ENCODE measurements at regions not wholly inside any gene's neighbourhood (a gene's known extent, or its start where the extent isn't known, plus 50 kb on each side); places are given as distances from the start of the nearest gene placed in this dataset.

DNA sequence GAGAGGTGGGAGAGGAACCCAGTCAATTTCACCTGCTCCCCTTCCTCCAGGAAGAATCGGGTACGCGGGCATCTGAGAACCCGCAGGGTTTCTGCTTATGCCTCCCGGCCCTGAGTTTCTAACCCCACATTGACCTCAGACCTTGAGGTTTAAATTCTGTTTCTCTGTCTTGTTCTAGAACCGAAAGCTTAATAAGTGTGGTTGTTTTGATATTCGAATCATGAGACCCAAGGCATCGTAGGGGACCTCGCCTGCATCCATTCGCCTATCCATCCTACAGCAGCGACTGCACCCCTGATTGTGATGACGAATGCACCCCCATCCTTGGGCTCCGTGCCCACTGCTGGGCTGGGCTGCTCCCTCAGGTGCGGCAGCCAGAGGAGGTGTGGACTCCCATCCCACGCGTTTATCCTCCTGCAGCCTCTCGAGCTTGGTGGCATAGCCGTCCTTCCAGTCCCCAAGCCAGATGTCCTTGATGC is 80.8 kb upstream of the IER5L start:
- no peaks in the 10 kb centered on the region for H3K4me1 ChIP-seq
- no peak overlapping the region for H3K9ac ChIP-seq (ENCODE audit: low read depth in 2 of 2, low read length in 2 of 2)
- H3K4me3 ChIP-seq: peak overlapping the region; percentile 8
- H3K9me3 ChIP-seq: no peaks in the 10 kb centered on the region
- H3K27ac ChIP-seq: no peak overlapping the region
- TF ChIP-seq, protein P1, sequence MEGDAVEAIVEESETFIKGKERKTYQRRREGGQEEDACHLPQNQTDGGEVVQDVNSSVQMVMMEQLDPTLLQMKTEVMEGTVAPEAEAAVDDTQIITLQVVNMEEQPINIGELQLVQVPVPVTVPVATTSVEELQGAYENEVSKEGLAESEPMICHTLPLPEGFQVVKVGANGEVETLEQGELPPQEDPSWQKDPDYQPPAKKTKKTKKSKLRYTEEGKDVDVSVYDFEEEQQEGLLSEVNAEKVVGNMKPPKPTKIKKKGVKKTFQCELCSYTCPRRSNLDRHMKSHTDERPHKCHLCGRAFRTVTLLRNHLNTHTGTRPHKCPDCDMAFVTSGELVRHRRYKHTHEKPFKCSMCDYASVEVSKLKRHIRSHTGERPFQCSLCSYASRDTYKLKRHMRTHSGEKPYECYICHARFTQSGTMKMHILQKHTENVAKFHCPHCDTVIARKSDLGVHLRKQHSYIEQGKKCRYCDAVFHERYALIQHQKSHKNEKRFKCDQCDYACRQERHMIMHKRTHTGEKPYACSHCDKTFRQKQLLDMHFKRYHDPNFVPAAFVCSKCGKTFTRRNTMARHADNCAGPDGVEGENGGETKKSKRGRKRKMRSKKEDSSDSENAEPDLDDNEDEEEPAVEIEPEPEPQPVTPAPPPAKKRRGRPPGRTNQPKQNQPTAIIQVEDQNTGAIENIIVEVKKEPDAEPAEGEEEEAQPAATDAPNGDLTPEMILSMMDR (IDR thresholded peaks at IDR 0.05): no peak
- DNase-seq: no peak
- no peaks in the 10 kb centered on the region for H3K36me3 ChIP-seq
- peaks cover 6% of the 10 kb centered on the region for H3K27me3 ChIP-seq
- intact Hi-C loops (cut with DNase I): no loop called here

DNA sequence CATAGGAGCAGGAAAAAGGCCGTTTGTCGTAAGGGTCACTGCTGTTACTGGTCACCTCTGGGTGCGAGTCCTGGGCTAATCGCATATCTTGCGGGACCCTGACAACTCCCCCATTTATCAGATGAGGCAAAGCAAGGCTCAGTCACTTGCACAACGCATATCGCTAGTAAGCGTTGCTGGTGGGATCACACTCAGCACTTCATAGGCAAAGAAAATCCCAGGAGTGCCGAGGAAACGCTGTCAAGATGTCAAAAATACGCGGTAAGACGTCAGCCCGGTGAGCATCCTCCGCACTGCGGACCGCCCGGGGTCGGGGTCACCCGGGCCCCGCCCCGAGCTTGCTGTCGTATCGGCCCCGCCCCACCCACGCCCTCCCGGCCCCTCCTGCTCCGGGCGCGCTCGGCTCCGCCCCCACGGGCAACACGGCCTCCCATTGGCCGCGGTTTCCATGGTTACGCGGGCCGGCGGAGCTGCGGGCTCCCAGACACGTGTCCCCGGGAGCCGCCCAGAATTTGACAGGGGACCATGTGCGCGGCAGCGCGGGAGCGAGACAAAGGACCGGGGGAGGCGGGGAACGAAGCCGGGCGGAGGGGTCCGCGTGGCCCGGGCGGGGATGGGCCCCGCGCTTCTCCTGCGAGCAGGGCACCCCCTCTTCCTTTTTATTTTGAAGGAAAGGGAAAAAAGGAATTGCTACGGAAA is 80.2 kb upstream of the IER5L start:
- peak overlapping the region; percentile 8 for H3K4me3 ChIP-seq
- H3K36me3 ChIP-seq: no peaks in the 10 kb centered on the region
- TF ChIP-seq, protein P1 (IDR thresholded peaks at IDR 0.05): no peak
- no peaks in the 10 kb centered on the region for H3K4me1 ChIP-seq
- peaks cover 6% of the 10 kb centered on the region for H3K27me3 ChIP-seq
- DNase-seq: peak; percentile 83
- H3K27ac ChIP-seq: no peak overlapping the region
- H3K9me3 ChIP-seq: no peaks in the 10 kb centered on the region
- no peak overlapping the region for H3K9ac ChIP-seq (ENCODE audit: low read depth in 2 of 2, low read length in 2 of 2)
- intact Hi-C loops (cut with DNase I): no loop called here

DNA sequence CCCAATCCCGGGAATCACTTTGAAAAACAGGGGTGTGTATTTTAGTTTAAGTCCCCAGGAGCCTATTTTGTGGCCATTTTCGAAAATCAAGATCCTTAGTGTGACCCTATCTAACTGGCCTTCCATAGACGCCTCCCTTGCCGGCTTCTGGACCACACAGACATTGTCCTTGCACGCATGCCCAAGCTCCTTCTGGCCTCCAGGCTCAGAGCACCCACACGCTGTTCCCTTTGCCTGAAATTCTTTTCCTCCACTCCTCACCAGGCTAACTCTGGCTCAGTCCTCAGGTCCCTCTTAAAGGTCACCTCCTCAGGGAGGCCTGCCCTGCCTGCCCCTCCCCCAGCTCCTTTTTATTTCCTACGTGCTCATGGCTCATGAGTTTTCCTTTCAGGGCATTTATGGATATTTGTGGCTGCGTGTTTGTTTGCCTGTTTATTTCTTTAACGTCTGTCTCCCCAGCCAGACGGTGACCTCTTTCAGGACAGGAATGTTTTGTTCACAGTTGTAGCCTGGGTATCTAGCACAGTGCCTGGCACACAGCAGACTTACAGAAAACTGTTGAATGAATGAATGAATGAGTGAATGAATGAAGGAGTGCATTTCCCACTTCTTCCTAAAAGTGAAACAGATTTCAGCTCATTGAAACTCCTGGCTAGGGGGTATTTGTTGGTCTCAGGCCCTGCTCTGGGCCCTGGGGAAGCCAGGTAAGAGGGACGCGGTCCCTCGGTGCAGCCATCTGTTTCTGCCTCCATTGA is 79.1 kb upstream of the IER5L start:
- TF ChIP-seq, protein P1 (IDR thresholded peaks at IDR 0.05): no peak
- Histone ChIP-seq H3K27me3 (peaks cover 6% of the 10 kb centered on the region), H3K36me3 (no peaks in the 10 kb centered on the region), H3K9me3 (no peaks in the 10 kb centered on the region), H3K4me1 (no peaks in the 10 kb centered on the region), H3K4me3 (no peak overlapping the region), H3K9ac (ENCODE audit: low read depth in 2 of 2, low read length in 2 of 2) (no peak overlapping the region), H3K27ac (no peak overlapping the region)
- DNase-seq: no peak
- intact Hi-C loops (cut with DNase I): no loop called here

DNA sequence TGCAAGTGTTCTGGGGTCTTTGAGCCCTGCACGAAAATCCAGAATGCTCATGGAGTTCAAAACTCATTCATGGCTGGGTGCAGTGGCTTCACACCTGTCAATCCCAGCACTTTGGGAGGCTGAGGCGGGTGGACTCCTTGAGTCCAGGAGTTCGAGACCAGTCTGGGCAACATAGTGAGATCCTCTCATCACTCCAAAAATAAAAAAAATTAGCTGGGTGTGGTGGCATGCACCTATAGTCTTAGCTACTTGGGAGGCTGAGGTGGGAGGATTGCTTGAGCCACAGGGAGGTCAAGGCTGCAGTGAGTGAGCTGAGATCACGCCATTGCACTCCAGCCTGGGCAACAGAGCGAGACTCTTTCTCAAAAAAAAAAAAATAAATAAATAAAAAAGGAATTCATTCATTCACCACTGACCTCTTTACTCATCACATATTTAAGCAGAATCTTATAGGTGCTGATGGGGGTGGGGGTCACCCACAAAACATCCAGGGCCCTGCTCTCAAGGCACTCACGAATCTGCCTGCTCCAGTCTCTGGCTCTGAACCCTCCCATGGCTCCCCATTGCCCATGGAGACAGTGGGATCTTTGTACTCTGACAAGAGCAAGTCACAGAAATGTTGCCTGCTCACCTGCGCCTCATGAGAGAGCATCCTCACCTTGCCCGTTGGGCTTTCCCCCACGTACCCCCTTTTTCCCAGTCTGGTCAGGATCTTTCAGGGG is 76.7 kb upstream of the IER5L start:
- Histone ChIP-seq H3K27me3 (peaks cover 6% of the 10 kb centered on the region), H3K4me3 (no peak overlapping the region), H3K9me3 (no peaks in the 10 kb centered on the region), H3K36me3 (no peaks in the 10 kb centered on the region), H3K27ac (no peak overlapping the region), H3K9ac (ENCODE audit: low read depth in 2 of 2, low read length in 2 of 2) (no peak overlapping the region), H3K4me1 (no peaks in the 10 kb centered on the region)
- no peak for DNase-seq
- intact Hi-C loops (cut with DNase I): no loop called here
- TF ChIP-seq, protein P1 (IDR thresholded peaks at IDR 0.05): no peak

DNA sequence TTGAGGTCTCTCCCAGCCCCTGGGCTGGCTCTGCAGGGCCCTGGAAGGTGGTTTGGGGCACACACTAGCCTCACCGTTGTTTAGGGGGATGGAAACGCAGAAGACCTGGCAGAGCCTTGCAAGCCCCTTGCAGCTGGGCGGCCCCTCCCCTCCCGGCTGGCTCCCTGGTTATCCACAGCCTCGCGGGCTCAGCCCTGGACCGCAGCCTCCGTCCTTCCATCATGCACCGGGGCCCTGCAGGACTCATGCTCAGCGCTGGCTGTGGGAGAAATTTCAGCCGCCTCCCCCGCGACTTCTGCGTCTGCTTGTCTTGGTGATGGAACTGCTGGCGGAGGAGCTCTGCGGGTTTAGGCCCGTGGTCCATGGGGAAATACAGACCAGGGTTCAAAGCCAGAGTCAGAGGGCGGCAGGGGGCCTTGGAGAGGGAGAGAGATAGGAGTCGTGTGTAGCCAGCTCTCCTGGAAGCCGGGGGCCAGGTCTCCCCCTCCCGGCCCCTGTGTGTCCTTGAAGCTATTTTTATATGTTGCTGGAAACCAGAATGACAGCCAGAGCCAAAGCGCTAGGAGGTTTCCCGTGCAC is 75.8 kb upstream of the IER5L start:
- H3K27ac ChIP-seq: no peak overlapping the region

More for the DNA sequence above, 75.8 kb upstream of the IER5L start:
- Histone ChIP-seq H3K9ac (ENCODE audit: low read depth in 2 of 2, low read length in 2 of 2) (no peak overlapping the region), H3K36me3 (no peaks in the 10 kb centered on the region), H3K4me1 (no peaks in the 10 kb centered on the region), H3K4me3 (no peak overlapping the region), H3K9me3 (no peaks in the 10 kb centered on the region), H3K27me3 (peaks cover under 1% of the 10 kb centered on the region)
- intact Hi-C loops (cut with DNase I): no loop called here
- TF ChIP-seq, protein P1 (IDR thresholded peaks at IDR 0.05): no peak
- no peak for DNase-seq

Measured in colonic mucosa (tissue), 4 donors.